IPS DF 4.7 (cell line): ENCODE measurements at regions not wholly inside any gene's neighbourhood (a gene's known extent, or its start where the extent isn't known, plus 50 kb on each side); places are given as distances from the start of the nearest gene placed in this dataset.

Source experiments
- DNase-seq: peaks from one replicate; pipeline ENCODE4 v3.0.0-alpha.2; 2013; ENCODE audit warnings: low spot score; ENCODE audit errors: extremely low read depth

- no peak for DNase-seq
These were observed 251.1 kb downstream of the SEC14L1 start for GRCh38 chr17:77391668-77392375.

- DNase-seq = no peak
These were observed 251.9 kb downstream of the SEC14L1 start for GRCh38 chr17:77392376-77393273.

- DNase-seq = no peak
These were observed 252.5 kb downstream of the SEC14L1 start for GRCh38 chr17:77393274-77393600.

- no peak for DNase-seq
These were observed 253.2 kb downstream of the SEC14L1 start for GRCh38 chr17:77393867-77394539.

- no peak for DNase-seq
These were observed 253.9 kb downstream of the SEC14L1 start for GRCh38 chr17:77394540-77395295.

- no peak for DNase-seq
These were observed 254.8 kb downstream of the SEC14L1 start for GRCh38 chr17:77395501-77396048.

- DNase-seq = no peak
These were observed 255.8 kb downstream of the SEC14L1 start for GRCh38 chr17:77396610-77397009.

- DNase-seq = no peak
These were observed 257.5 kb downstream of the SEC14L1 start for GRCh38 chr17:77398274-77398673.

GRCh38 chr17:77399319-77399957, 258.7 kb downstream of the SEC14L1 start:
- DNase-seq = no peak

GRCh38 chr17:77400445-77400870, 259.7 kb downstream of the SEC14L1 start:
- DNase-seq = no peak

- DNase-seq = no peak
These were observed 261.5 kb downstream of the SEC14L1 start for GRCh38 chr17:77402159-77402731.

- no peak for DNase-seq
These were observed 263.1 kb downstream of the SEC14L1 start for GRCh38 chr17:77403854-77404253.

- DNase-seq = no peak
These were observed 264.2 kb downstream of the SEC14L1 start for GRCh38 chr17:77404812-77405581.

GRCh38 chr17:77405867-77406732, 265.3 kb downstream of the SEC14L1 start:
- DNase-seq = no peak

- no peak for DNase-seq
These were observed 266.8 kb downstream of the SEC14L1 start for GRCh38 chr17:77407321-77408277.

GRCh38 chr17:77408284-77408683, 267.5 kb downstream of the SEC14L1 start:
- DNase-seq = no peak
